Left lung (tissue), 4 donors: ENCODE measurements at regions not wholly inside any gene's neighbourhood (a gene's known extent, or its start where the extent isn't known, plus 50 kb on each side); places are given as distances from the start of the nearest gene placed in this dataset.

Experiments
- ATAC-seq: fragments of 200-7000 bp; cut with Tn5 transposase; one replicate; pipeline ENCODE4 v1.9.1; 2020; ENCODE audit warnings: moderate library complexity
- DNase-seq, 4 donors: peaks; one replicate each; pipeline ENCODE4 v3.0.0-alpha.2; 2013 to 2020
- H3K27ac ChIP-seq, 2 donors: fragments of 200-600 bp; sonication (generic) in 1 of 2; one replicate each; pipeline versions ENCODE4 v1.5.0 to v1.8.0; 2020 to 2021
- H3K27me3 ChIP-seq, 2 donors: fragments of 200-600 bp; sonication (generic) in 1 of 2; one replicate each; pipeline versions ENCODE4 v1.5.0 to v1.8.0; 2020 to 2021
- H3K36me3 ChIP-seq, 2 donors: fragments of 200-600 bp; sonication (generic) in 1 of 2; one replicate each; pipeline versions ENCODE4 v1.5.0 to v1.8.0; 2020 to 2021
- H3K4me1 ChIP-seq, 2 donors: fragments of 200-600 bp; one replicate each; pipeline ENCODE4 v1.8.0; 2021
- H3K4me3 ChIP-seq, 2 donors: fragments of 200-600 bp; sonication (generic) in 1 of 2; one replicate each; pipeline versions ENCODE4 v1.5.0 to v1.8.0; 2020 to 2021; ENCODE audit warnings: mild to moderate bottlenecking in 1 of 2
- H3K9me3 ChIP-seq, 2 donors: fragments of 200-600 bp; sonication (generic) in 1 of 2; one replicate each; pipeline versions ENCODE4 v1.5.0 to v1.8.0; 2020 to 2021
- CTCF ChIP-seq, 2 donors: fragments of 200-600 bp; sonication (generic) in 1 of 2; IDR thresholded peaks; one replicate each; pipeline versions ENCODE4 v1.5.0 to v1.8.0; 2021; ENCODE audit warnings: antibody characterized with exemption in 2 of 2
- intact Hi-C, 2 donors: fragments of 100-400 bp; cut with DNase I; formaldehyde crosslinking; loops; one replicate each; pipeline versions ENCODE4 v1.11.2 to v1.14.2; 2022
- donor health status: DM: no; HTN: yes; CAD: no.
- donor health status: DM: no; HTN: no; CAD: no.

DNA sequence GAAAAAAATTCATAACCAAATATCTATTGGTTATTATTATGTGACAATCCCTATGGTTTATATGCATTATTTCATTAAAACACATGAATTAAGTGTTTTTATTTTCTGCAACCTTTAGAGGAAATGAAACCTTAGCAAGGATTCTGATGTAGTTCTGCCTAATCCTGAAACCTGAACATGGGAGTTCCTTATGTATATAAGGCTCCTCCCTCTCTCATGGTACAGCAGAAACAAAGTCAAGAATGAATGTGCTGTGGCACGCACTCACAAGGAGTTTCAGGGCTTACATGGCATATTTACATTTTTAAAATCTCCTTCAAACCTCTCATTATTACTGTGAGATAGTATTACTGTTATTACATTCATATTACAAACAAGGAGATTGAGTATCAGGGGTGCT, 426.4 kb upstream of the CITED2 start:
- H3K27me3 ChIP-seq = no peaks in the 10 kb centered on the region
- H3K36me3 ChIP-seq = no peaks in the 10 kb centered on the region
- intact Hi-C loops = no loop called here
- TF ChIP-seq CTCF (IDR thresholded peaks at IDR 0.05) = no peak
- ATAC-seq (no peak), DNase-seq (no peak)
- no peak overlapping the region for H3K4me3 ChIP-seq
- H3K4me1 ChIP-seq = no peaks in the 10 kb centered on the region
- H3K9me3 ChIP-seq = peaks cover 0 to 13% of the 10 kb centered on the region in 2 donors
- no peak overlapping the region for H3K27ac ChIP-seq

DNA sequence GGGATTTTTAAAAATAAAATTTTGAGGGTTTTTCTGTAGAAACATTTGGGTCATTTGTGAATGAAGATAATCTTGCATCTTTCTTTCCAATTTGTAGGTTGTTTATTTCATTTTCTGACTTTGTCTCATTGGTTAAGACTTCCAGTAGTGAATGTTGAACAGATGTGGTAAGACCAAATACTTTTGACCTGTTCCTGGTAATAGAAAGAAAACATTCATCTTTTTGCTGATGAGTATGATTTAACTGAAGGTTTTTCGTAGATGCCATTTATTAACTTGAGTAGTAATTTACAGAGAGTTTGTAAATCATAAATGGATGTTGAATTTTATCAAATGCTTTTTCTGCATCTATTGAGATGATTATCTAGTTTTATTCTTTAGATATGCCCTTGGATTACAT, 416.1 kb upstream of the CITED2 start:
- Histone ChIP-seq H3K27me3 (no peaks in the 10 kb centered on the region), H3K36me3 (no peaks in the 10 kb centered on the region), H3K4me3 (no peak overlapping the region), H3K27ac (no peak overlapping the region), H3K4me1 (no peaks in the 10 kb centered on the region), H3K9me3 (no peaks in the 10 kb centered on the region)
- TF ChIP-seq CTCF (IDR thresholded peaks at IDR 0.05) = no peak
- ATAC-seq (no peak), DNase-seq (no peak)
- intact Hi-C loops = no loop called here

DNA sequence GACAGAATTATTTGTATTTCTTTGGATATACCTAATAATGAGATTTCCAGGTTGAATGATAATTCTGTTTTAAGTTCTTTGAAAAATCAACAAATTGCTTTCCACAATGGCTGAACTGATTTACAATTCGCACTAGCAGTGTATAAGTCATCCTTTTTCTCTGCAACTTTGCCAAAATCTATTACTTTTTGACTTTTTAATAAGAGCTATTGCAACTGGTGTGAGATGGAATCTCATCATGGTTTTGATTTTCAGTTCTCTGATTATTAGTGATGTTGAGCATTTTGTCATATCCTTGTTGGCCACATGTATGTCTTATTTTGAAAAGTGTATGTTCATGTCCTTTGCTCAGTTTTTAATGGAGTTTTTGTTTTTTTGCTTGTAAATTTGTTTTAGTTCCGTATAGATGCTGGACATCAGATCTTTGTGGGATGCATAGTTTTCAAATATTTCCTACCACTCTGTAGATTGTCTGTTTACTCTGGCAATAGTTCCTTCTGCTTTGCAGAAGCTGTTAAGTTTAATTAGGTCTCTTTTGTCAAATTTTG, 409.8 kb upstream of the CITED2 start:
- TF ChIP-seq CTCF (IDR thresholded peaks at IDR 0.05) = no peak
- no peaks in the 10 kb centered on the region for H3K4me1 ChIP-seq
- H3K9me3 ChIP-seq = peaks cover 0 to 3% of the 10 kb centered on the region in 2 donors
- H3K27ac ChIP-seq = no peak overlapping the region
- no peaks in the 10 kb centered on the region for H3K36me3 ChIP-seq
- DNase-seq (no peak), ATAC-seq (no peak)
- no peaks in the 10 kb centered on the region for H3K27me3 ChIP-seq
- H3K4me3 ChIP-seq = no peak overlapping the region
- intact Hi-C loops = no loop called here

- H3K27me3 ChIP-seq = no peaks in the 10 kb centered on the region
- no peaks in the 10 kb centered on the region for H3K4me1 ChIP-seq
- H3K4me3 ChIP-seq = no peak overlapping the region
- intact Hi-C loops = no loop called here
- no peak for DNase-seq
- no peak for ATAC-seq
- H3K36me3 ChIP-seq = no peaks in the 10 kb centered on the region
- no peak for TF ChIP-seq CTCF (IDR thresholded peaks at IDR 0.05)
- peaks cover 0 to 3% of the 10 kb centered on the region in 2 donors for H3K9me3 ChIP-seq
- H3K27ac ChIP-seq = no peak overlapping the region
These were observed 405.7 kb upstream of the CITED2 start for GRCh38 chr6:139779988-139780774.

GRCh38 chr6:139778688-139779087, 404.2 kb upstream of the CITED2 start:
- no peaks in the 10 kb centered on the region for H3K4me1 ChIP-seq
- DNase-seq = no peak
- TF ChIP-seq CTCF (IDR thresholded peaks at IDR 0.05) = no peak
- H3K9me3 ChIP-seq = peaks cover 0 to 1% of the 10 kb centered on the region in 2 donors
- H3K4me3 ChIP-seq = no peak overlapping the region
- no peak overlapping the region for H3K27ac ChIP-seq
- intact Hi-C loops = no loop called here
- no peaks in the 10 kb centered on the region for H3K36me3 ChIP-seq
- H3K27me3 ChIP-seq = no peaks in the 10 kb centered on the region
- ATAC-seq = no peak
